Lower lobe of right lung (tissue), 2 donors: ENCODE measurements at regions not wholly inside any gene's neighbourhood (a gene's known extent, or its start where the extent isn't known, plus 50 kb on each side); places are given as distances from the start of the nearest gene placed in this dataset.

Experiments used
- ATAC-seq, 2 donors: fragments of 200-7000 bp; cut with Tn5 transposase; one replicate each; pipeline ENCODE4 v1.9.1; 2020 to 2022; ENCODE audit warnings: mild to moderate bottlenecking in 2 of 2, moderate library complexity in 2 of 2
- DNase-seq: peaks from one replicate; pipeline ENCODE4 v3.0.0-alpha.2; 2020
- H3K27ac ChIP-seq: fragments of 200-600 bp; one replicate; pipeline ENCODE4 v1.8.0; 2022
- H3K27me3 ChIP-seq: fragments of 200-600 bp; one replicate; pipeline ENCODE4 v1.8.0; 2022; ENCODE audit warnings: low read depth
- H3K36me3 ChIP-seq: fragments of 200-600 bp; one replicate; pipeline ENCODE4 v1.8.0; 2022; ENCODE audit warnings: mild to moderate bottlenecking
- H3K4me1 ChIP-seq: fragments of 200-600 bp; one replicate; pipeline ENCODE4 v1.8.0; 2022
- H3K4me3 ChIP-seq: fragments of 200-600 bp; one replicate; pipeline ENCODE4 v1.8.0; 2022; ENCODE audit warnings: mild to moderate bottlenecking
- H3K9me3 ChIP-seq: fragments of 200-600 bp; one replicate; pipeline ENCODE4 v1.8.0; 2022
- intact Hi-C: fragments of 100-400 bp; cut with DNase I; formaldehyde crosslinking; loops from one replicate; pipeline ENCODE4 v1.11.0; 2022
- TF ChIP-seq, protein P1 (sequence below): fragments of 200-600 bp; IDR thresholded peaks from one replicate; pipeline ENCODE4 v1.8.0; 2022; ENCODE audit warnings: antibody characterized with exemption, mild to moderate bottlenecking
- donor health status: DM: no; HTN: yes; CAD: no; lungs with severe emphysema.

DNA sequence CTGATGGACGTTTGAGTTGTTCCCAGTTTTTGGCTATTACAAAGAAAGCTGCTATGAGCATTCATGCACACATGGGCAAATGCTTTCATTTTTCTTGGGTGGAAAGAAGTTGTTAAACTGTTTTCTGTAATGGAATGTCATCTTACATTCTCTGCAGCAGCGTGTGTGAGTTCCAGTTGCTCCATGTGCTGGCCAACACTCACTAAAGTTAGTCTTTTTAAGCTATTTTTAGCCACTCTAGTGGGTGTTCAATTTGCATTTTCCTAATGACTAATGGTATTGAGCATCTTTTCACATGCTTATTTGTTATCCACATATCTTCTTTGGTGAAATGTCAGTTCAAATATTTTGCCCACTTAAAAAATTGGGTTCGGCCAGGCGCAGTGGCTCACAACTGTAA, 82.8 kb upstream of the COL13A1 start:
- H3K27me3 ChIP-seq, result no peaks in the 10 kb centered on the region
- no peak for ATAC-seq

DNA sequence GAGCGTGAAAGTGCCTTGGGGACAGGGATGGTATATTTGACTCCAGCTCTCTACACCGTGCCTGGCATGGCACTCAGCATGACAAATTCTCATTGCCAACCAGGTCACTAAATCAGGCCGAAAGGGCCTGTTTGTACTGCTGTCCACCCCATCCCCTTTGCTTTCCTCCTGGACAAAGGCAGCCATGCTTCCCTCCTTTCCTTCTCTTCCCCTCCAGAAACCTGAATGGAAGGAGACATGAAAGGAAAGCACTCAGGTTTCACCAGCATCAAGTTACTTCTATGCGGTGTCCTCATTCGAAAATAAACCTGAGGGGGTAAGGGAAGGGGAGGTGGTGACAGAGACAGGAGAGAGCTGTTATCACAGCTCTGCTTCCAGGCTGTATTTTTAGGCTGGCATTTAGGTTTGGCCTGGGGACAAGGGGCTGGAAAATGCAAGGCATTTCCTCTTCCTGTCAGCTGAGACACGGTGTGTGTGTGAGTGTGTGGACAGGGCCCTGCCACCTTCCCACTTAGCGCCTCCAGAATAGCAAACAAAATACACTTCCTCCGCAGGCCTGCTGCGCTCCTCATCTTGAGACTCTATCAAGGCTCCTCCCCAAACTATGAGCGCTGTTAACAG, 79.9 kb upstream of the COL13A1 start:
- no peaks in the 10 kb centered on the region for H3K9me3 ChIP-seq
- H3K27ac ChIP-seq, result no peak overlapping the region
- H3K27me3 ChIP-seq, result no peaks in the 10 kb centered on the region
- H3K36me3 ChIP-seq, result no peaks in the 10 kb centered on the region
- intact Hi-C loops, result no loop called here
- H3K4me3 ChIP-seq, result no peak overlapping the region
- peak; percentile 60 for DNase-seq
- TF ChIP-seq, protein P1, sequence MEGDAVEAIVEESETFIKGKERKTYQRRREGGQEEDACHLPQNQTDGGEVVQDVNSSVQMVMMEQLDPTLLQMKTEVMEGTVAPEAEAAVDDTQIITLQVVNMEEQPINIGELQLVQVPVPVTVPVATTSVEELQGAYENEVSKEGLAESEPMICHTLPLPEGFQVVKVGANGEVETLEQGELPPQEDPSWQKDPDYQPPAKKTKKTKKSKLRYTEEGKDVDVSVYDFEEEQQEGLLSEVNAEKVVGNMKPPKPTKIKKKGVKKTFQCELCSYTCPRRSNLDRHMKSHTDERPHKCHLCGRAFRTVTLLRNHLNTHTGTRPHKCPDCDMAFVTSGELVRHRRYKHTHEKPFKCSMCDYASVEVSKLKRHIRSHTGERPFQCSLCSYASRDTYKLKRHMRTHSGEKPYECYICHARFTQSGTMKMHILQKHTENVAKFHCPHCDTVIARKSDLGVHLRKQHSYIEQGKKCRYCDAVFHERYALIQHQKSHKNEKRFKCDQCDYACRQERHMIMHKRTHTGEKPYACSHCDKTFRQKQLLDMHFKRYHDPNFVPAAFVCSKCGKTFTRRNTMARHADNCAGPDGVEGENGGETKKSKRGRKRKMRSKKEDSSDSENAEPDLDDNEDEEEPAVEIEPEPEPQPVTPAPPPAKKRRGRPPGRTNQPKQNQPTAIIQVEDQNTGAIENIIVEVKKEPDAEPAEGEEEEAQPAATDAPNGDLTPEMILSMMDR, result no peak
- ATAC-seq, result peak; percentile 81 to 84
- H3K4me1 ChIP-seq, result no peaks in the 10 kb centered on the region

More for the DNA sequence above, 82.8 kb upstream of the COL13A1 start:
- intact Hi-C loops, result no loop called here
- no peaks in the 10 kb centered on the region for H3K9me3 ChIP-seq
- DNase-seq, result no peak
- TF ChIP-seq, protein P1, result no peak
- no peaks in the 10 kb centered on the region for H3K4me1 ChIP-seq
- H3K27ac ChIP-seq, result no peak overlapping the region
- H3K36me3 ChIP-seq, result no peaks in the 10 kb centered on the region
- no peak overlapping the region for H3K4me3 ChIP-seq

DNA sequence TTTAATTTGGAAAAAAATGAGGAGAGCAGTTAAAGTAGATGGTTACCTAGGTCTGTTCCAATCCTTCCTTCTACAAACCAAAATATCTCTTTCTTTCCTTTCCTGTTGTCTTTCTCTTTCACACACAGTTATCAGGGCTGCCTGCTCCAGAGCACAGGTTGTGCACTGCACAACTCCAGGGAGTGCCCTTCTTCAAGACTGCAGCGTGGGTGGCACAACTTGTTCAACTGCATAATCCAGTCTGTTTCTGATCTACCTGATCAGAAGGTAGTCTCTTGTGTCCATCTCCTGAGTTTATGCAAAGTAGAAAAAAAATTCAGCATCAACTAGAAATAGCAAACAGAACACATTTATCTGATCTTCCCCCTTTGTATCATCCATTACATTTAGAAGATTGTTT, 78.1 kb upstream of the COL13A1 start:
- ATAC-seq (no peak), DNase-seq (no peak)
- intact Hi-C loops, result no loop called here
- Histone ChIP-seq H3K9me3 (no peaks in the 10 kb centered on the region), H3K36me3 (no peaks in the 10 kb centered on the region), H3K27me3 (no peaks in the 10 kb centered on the region), H3K4me3 (no peak overlapping the region), H3K27ac (no peak overlapping the region), H3K4me1 (peaks cover 6% of the 10 kb centered on the region)
- TF ChIP-seq, protein P1, result no peak

DNA sequence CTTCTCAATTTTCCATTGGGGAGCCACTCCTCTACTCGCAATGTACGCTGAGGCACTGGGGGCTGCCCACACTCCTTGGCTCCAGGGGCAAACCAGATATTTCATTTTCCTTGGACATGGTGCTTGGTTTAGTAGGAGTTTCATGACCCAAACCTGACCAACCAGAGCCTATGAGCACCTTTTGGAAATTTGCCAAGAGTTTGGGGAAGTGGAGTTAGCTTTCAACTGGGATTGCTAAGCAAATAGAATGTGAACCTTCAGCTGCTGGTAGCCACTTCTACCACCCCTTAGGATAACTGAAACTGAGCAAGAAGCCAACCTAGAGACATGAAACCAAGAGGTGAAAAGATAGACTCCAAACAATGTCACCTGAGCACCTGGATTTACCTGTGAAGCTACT, 74.9 kb upstream of the COL13A1 start:
- intact Hi-C loops, result no loop called here
- no peaks in the 10 kb centered on the region for H3K36me3 ChIP-seq
- DNase-seq (no peak), ATAC-seq (no peak)
- TF ChIP-seq, protein P1, result no peak
- no peak overlapping the region for H3K27ac ChIP-seq
- H3K4me1 ChIP-seq, result peaks cover 7% of the 10 kb centered on the region
- no peak overlapping the region for H3K4me3 ChIP-seq
- H3K27me3 ChIP-seq, result no peaks in the 10 kb centered on the region
- H3K9me3 ChIP-seq, result no peaks in the 10 kb centered on the region

DNA sequence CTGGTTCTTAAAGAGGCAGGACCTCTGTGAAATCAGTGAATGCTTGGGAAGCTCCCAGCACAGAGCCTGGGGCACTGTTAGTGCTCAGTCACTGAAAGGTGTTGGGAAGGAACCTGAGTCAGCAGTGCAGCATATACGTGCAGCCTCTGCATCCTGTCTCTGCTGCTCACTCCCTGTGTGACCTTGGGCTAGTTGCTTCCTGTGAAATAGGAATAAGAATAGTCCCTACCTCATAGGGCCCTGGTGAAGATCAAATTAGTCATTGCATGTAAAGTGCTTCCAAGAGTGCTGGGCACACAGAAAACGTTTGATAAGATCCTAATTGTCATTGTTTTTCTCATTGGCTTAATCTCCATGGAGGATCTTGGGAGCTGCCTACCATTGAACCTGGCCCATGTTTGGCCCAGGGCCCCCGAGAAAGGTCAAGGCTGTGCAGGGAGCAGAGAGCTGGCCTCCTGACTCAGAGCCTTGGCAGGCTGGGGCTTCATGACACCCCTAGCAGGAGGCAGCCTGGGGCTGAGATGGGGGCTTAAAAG, 73.3 kb upstream of the COL13A1 start:
- Histone ChIP-seq H3K27ac (no peak overlapping the region), H3K27me3 (no peaks in the 10 kb centered on the region), H3K36me3 (no peaks in the 10 kb centered on the region), H3K4me1 (peaks cover 7% of the 10 kb centered on the region), H3K9me3 (no peaks in the 10 kb centered on the region), H3K4me3 (no peak overlapping the region)
- ATAC-seq, result no peak
- intact Hi-C loops, result no loop called here
- TF ChIP-seq, protein P1, result no peak
- no peak for DNase-seq
